IMR-90 (cell line): ENCODE measurements at regions not wholly inside any gene's neighbourhood (a gene's known extent, or its start where the extent isn't known, plus 50 kb on each side); places are given as distances from the start of the nearest gene placed in this dataset.

Source experiments
- ATAC-seq: fragments of 200-7000 bp; cut with Tn5 transposase; 2 replicates; pipeline ENCODE4 v1.9.1; 2020; ENCODE audit warnings: low read depth, mild to moderate bottlenecking, moderate library complexity
- BruUV-seq: library from RNA; stranded (reverse); fragments of 400-500 nt; replicated peaks from 2 replicates; lab custom pipeline; 2021; lab: Mats Ljungman, UMichigan
- CTCF ChIA-PET: fragments of 300-600 bp; formaldehyde crosslinking; extraction: SDS; loops from one replicate; lab custom pipeline; 2021; ENCODE audit warnings: antibody characterized with exemption; lab: Yijun Ruan, JAX
- POLR2A ChIA-PET: fragments of 300-600 bp; sonication (Branson Sonifier 250); formaldehyde crosslinking; loops from one replicate; lab custom pipeline; 2022; ENCODE audit warnings: antibody characterized with exemption; ENCODE audit not compliant: unreplicated experiment; lab: Charles Lee
- DNase-seq: peaks from one replicate; pipeline ENCODE4 v3.0.0; 2013
- H2AFZ ChIP-seq: replicated peaks from 2 replicates; pipeline ENCODE3; 2013; ENCODE audit warnings: low read length, mild to moderate bottlenecking; ENCODE audit not compliant: poor library complexity
- H2AK5ac ChIP-seq: 2 replicates; pipeline ENCODE4 v1.6.1; 2013; ENCODE audit warnings: low read depth, low read length, inconsistent platforms
- H2AK9ac ChIP-seq: replicated peaks from 2 replicates; pipeline ENCODE3; 2013; ENCODE audit warnings: mild to moderate bottlenecking, low read depth, low read length, moderate library complexity; ENCODE audit not compliant: poor library complexity
- H2BK120ac ChIP-seq: 2 replicates; pipeline ENCODE4 v1.6.1; 2013; ENCODE audit warnings: low read depth, low read length, inconsistent platforms
- H2BK15ac ChIP-seq: 3 replicates; pipeline ENCODE4 v1.6.1; 2013; ENCODE audit warnings: low read depth, low read length, inconsistent platforms
- H2BK20ac ChIP-seq: 2 replicates; pipeline ENCODE4 v1.6.1; 2013; ENCODE audit warnings: low read depth, mild to moderate bottlenecking, inconsistent platforms, low read length, moderate library complexity
- H2BK5ac ChIP-seq: 2 replicates; pipeline ENCODE4 v1.6.1; 2013; ENCODE audit warnings: mild to moderate bottlenecking, low read depth, low read length, inconsistent platforms; ENCODE audit not compliant: poor library complexity, severe bottlenecking
- H3K14ac ChIP-seq: replicated peaks from 2 replicates; pipeline ENCODE4 v1.6.1; 2013; ENCODE audit warnings: low read depth, low read length, inconsistent platforms
- H3K18ac ChIP-seq: 2 replicates; pipeline ENCODE4 v1.6.1; 2013; ENCODE audit warnings: low read depth, low read length, control low read depth
- H3K23ac ChIP-seq: 2 replicates; pipeline ENCODE4 v1.6.1; 2013; ENCODE audit warnings: low read depth, low read length, inconsistent platforms
- H3K27ac ChIP-seq: 2 replicates; pipeline ENCODE4 v1.5.1; 2013; ENCODE audit warnings: mild to moderate bottlenecking, control low read depth, low read length; ENCODE audit not compliant: insufficient read depth
- H3K27me3 ChIP-seq: 2 replicates; pipeline ENCODE4 v1.6.1; 2013; ENCODE audit warnings: low read length; ENCODE audit not compliant: control insufficient read depth, insufficient read depth
- H3K36me3 ChIP-seq: 2 replicates; pipeline ENCODE4 v1.6.1; 2013; ENCODE audit warnings: low read length, mixed read lengths; ENCODE audit not compliant: control insufficient read depth, insufficient read depth
- H3K4ac ChIP-seq: 2 replicates; pipeline ENCODE4 v1.6.1; 2013; ENCODE audit warnings: low read depth, low read length, inconsistent platforms
- H3K4me1 ChIP-seq: 2 replicates; pipeline ENCODE4 v1.6.1; 2013; ENCODE audit warnings: low read length, mixed read lengths; ENCODE audit not compliant: control insufficient read depth, insufficient read depth
- H3K4me2 ChIP-seq: 2 replicates; pipeline ENCODE4 v1.6.1; 2013; ENCODE audit warnings: low read depth, mild to moderate bottlenecking, control low read depth, low read length, moderate library complexity
- H3K4me3 ChIP-seq: 2 replicates; pipeline ENCODE4 v1.5.1; 2013; ENCODE audit warnings: low read depth, mild to moderate bottlenecking, control low read depth, low read length, moderate library complexity; ENCODE audit not compliant: insufficient read depth
- H3K56ac ChIP-seq: 2 replicates; pipeline ENCODE4 v1.6.1; 2013; ENCODE audit warnings: low read length, inconsistent platforms; ENCODE audit not compliant: insufficient read depth; ENCODE audit errors: extremely low read depth
- H3K79me1 ChIP-seq, 2 experiments: 2 replicates each; pipeline ENCODE4 v1.6.1; 2013; ENCODE audit warnings: low read length in 2 of 2, inconsistent platforms in 1 of 2, low read depth in 1 of 2
- H3K9ac ChIP-seq: 2 replicates; pipeline ENCODE4 v1.6.1; 2013; ENCODE audit warnings: low read depth, low read length, control low read depth
- H3K9me1 ChIP-seq: 2 replicates; pipeline ENCODE4 v1.6.1; 2013; ENCODE audit warnings: low read length, inconsistent platforms; ENCODE audit not compliant: insufficient read depth
- H3K9me3 ChIP-seq: 2 replicates; pipeline ENCODE4 v1.6.1; 2013; ENCODE audit warnings: low read length; ENCODE audit not compliant: control insufficient read depth, insufficient read depth
- H4K20me1 ChIP-seq: 2 replicates; pipeline ENCODE4 v1.6.1; 2013; ENCODE audit warnings: low read length, inconsistent platforms; ENCODE audit not compliant: insufficient read depth
- H4K5ac ChIP-seq: 2 replicates; pipeline ENCODE4 v1.6.1; 2013; ENCODE audit warnings: mild to moderate bottlenecking, low read depth, low read length, control low read depth
- H4K8ac ChIP-seq, 2 experiments: 2 replicates each; pipeline ENCODE4 v1.6.1; 2013; ENCODE audit warnings: low read depth in 2 of 2, low read length in 2 of 2, control low read depth in 1 of 2, inconsistent platforms in 1 of 2
- H4K91ac ChIP-seq: 2 replicates; pipeline ENCODE4 v1.6.1; 2013; ENCODE audit warnings: low read depth, low read length, inconsistent platforms; ENCODE audit not compliant: insufficient read depth
- BHLHE40 ChIP-seq: fragments of 150-350 bp; IDR thresholded peaks from 2 replicates; pipeline ENCODE4 v1.6.1; 2016; ENCODE audit warnings: mild to moderate bottlenecking, low read depth, low read length
- FOS ChIP-seq: fragments of 150-350 bp; IDR thresholded peaks from 2 replicates; pipeline ENCODE4 v1.6.1; 2016; ENCODE audit warnings: low read depth, low read length
- MAFK ChIP-seq: IDR thresholded peaks from 2 replicates; pipeline ENCODE4 v1.6.1; 2012; ENCODE audit warnings: low read depth, low read length, improper control_type of control experiment
- POLR2A ChIP-seq: IDR thresholded peaks from 2 replicates; pipeline ENCODE4 v1.6.1; 2012; ENCODE audit warnings: mild to moderate bottlenecking, low read depth, low read length
- RAD21 ChIP-seq: IDR thresholded peaks from 2 replicates; pipeline ENCODE4 v1.6.1; 2012; ENCODE audit warnings: low read length, improper control_type of control experiment
- RCOR1 ChIP-seq: IDR thresholded peaks from 2 replicates; pipeline ENCODE4 v1.6.1; 2012; ENCODE audit warnings: mild to moderate bottlenecking, low read length, improper control_type of control experiment; ENCODE audit not compliant: insufficient replicate concordance
- SMC3 ChIP-seq: fragments of 150-350 bp; IDR thresholded peaks from 2 replicates; pipeline ENCODE4 v1.6.1; 2016; ENCODE audit warnings: low read depth, mild to moderate bottlenecking, antibody characterized with exemption, low read length, moderate library complexity
- WGBS, 2 experiments: methylation state at CpG; one replicate each; pipeline versions ENCODE4 v1.1.5 to v1.1.7; 2013; ENCODE audit warnings: missing lambda C conversion rate in 2 of 2; ENCODE audit not compliant: insufficient read length in 1 of 2; ENCODE audit errors: extremely low coverage in 2 of 2; 5-methylcytosine and 5-hydroxymethylcytosine counted together
- dilution Hi-C: fragments of 300-500 bp; cut with HindIII; formaldehyde crosslinking; loops from one replicate; pipeline ENCODE4 v1.14.3; 2018; ENCODE audit warnings: low sequenced_read_pairs; ENCODE audit not compliant: unreplicated experiment
- in situ Hi-C: fragments of 300-500 bp; cut with MboI; formaldehyde crosslinking; loops from 3 replicates; pipeline ENCODE4 v1.14.3; 2019; ENCODE audit warnings: low sequenced_read_pairs, inconsistent platforms, mixed read lengths
- intact Hi-C: fragments of 100-400 bp; cut with micrococcal nuclease; formaldehyde crosslinking; loops from 2 replicates; pipeline ENCODE4 v1.10.0; 2022
- TF ChIP-seq, protein P1 (sequence below): conservative IDR thresholded peaks from 2 replicates; pipeline ENCODE4 v1.5.1; 2012; ENCODE audit warnings: mild to moderate bottlenecking, low read depth, low read length, improper control_type of control experiment
- TF ChIP-seq, protein P2 (sequence below): fragments of 150-350 bp; IDR thresholded peaks from 2 replicates; pipeline ENCODE4 v1.6.1; 2016; ENCODE audit warnings: low read depth, mild to moderate bottlenecking, low read length, moderate library complexity, borderline replicate concordance

DNA sequence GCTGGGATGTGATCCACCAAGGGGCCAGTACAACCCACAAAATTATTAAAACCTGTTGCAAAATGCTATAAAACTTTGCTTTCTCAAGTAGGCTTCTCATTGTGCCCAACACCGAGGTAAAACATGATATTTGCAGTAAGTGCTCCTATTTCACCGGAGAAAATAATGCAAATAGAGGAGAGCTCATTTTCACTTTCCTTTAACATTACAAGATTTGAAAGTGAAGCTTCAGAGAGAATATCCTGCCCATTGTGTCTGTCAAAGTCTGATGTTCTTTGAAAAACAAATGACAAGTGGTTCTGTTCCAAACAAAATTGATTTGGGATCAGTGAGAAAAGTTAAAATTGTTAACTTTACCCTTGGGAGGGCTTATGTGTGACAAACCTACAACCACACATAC, 287.1 kb downstream of the KCNN2 start:
- Histone ChIP-seq H2AK5ac (no peak overlapping the region), H3K79me1 (no peaks in the 10 kb centered on the region), H3K23ac (no peak overlapping the region), H2BK5ac (no peak overlapping the region), H3K4me1 (no peaks in the 10 kb centered on the region), H3K14ac (no peak overlapping the region), H3K4me3 (no peak overlapping the region), H3K27ac (no peak overlapping the region), H2BK15ac (no peak overlapping the region), H3K36me3 (no peaks in the 10 kb centered on the region), H3K9me1 (no peaks in the 10 kb centered on the region), H3K27me3 (no peaks in the 10 kb centered on the region), H2BK20ac (no peak overlapping the region), H4K5ac (no peak overlapping the region), H3K4ac (no peak overlapping the region), H2BK120ac (no peak overlapping the region), H4K91ac (no peak overlapping the region), H3K9ac (no peak overlapping the region), H3K4me2 (no peak overlapping the region), H2AFZ (no peak overlapping the region), H3K56ac (no peak overlapping the region), H2AK9ac (no peak overlapping the region), H3K18ac (no peak overlapping the region), H3K9me3 (peaks cover 2% of the 10 kb centered on the region; the same call in 1 of the 2 replicates), H4K8ac (no peak overlapping the region), H4K20me1 (no peaks in the 10 kb centered on the region)
- dilution Hi-C loops (no loop called here), in situ Hi-C loops (no loop called here), intact Hi-C loops (no loop called here)
- no TSS peak for BruUV-seq
- no peak for TF ChIP-seq SMC3
- no peak for TF ChIP-seq RAD21
- no peak for TF ChIP-seq POLR2A
- TF ChIP-seq, protein P1, sequence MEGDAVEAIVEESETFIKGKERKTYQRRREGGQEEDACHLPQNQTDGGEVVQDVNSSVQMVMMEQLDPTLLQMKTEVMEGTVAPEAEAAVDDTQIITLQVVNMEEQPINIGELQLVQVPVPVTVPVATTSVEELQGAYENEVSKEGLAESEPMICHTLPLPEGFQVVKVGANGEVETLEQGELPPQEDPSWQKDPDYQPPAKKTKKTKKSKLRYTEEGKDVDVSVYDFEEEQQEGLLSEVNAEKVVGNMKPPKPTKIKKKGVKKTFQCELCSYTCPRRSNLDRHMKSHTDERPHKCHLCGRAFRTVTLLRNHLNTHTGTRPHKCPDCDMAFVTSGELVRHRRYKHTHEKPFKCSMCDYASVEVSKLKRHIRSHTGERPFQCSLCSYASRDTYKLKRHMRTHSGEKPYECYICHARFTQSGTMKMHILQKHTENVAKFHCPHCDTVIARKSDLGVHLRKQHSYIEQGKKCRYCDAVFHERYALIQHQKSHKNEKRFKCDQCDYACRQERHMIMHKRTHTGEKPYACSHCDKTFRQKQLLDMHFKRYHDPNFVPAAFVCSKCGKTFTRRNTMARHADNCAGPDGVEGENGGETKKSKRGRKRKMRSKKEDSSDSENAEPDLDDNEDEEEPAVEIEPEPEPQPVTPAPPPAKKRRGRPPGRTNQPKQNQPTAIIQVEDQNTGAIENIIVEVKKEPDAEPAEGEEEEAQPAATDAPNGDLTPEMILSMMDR, result no peak
- TF ChIP-seq FOS, result no peak
- TF ChIP-seq MAFK, result no peak
- no peak for TF ChIP-seq BHLHE40
- no peak for TF ChIP-seq RCOR1
- TF ChIP-seq, protein P2, sequence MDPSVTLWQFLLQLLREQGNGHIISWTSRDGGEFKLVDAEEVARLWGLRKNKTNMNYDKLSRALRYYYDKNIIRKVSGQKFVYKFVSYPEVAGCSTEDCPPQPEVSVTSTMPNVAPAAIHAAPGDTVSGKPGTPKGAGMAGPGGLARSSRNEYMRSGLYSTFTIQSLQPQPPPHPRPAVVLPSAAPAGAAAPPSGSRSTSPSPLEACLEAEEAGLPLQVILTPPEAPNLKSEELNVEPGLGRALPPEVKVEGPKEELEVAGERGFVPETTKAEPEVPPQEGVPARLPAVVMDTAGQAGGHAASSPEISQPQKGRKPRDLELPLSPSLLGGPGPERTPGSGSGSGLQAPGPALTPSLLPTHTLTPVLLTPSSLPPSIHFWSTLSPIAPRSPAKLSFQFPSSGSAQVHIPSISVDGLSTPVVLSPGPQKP, result no peak
- ATAC-seq (no peak), DNase-seq (no peak)
- WGBS, 2 experiments, result no CpG with 5 or more reads among the region's 2 CpGs
- ChIA-PET POLR2A (no interaction called here), CTCF (no interaction called here)
